ENCODE measurements at regions not wholly inside any gene's neighbourhood (a gene's known extent, or its start where the extent isn't known, plus 50 kb on each side); places are given as distances from the start of the nearest gene placed in this dataset.

DNA sequence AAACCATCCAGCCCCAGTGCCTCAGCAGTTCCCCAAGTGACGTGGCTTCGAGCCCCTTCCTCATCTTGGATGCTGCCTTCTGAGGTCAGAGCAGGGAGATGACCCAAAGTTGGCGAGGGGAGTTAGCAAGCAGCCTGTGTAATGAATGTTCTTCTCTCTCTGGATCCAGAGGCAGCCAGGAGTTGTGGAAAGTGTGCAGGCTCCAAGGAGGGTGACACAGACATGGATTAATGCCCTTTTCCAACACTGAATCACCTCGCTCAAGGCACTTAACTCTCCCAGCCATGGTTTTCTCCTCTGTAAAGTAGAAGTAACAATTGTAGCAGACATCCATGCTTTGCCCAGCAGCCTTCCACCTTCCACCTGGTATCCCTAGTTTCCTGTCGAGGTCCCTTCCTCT lies 64.6 kb upstream of the HAND1 start:
- Histone ChIP-seq H3K36me3 (ENCODE audit: control insufficient read depth in 2 of 4, insufficient read depth in 4 of 4, low read length in 3 of 4) (no peaks in the 10 kb centered on the region), H4K5ac (ENCODE audit: insufficient read length, low read depth, low read length) (no peak overlapping the region), H2BK15ac (ENCODE audit: low read length) (peak overlapping the region; percentile 14; the same call in 1 of the 2 replicates), H3K9ac (replicated peaks in 1 of 4; ENCODE audit: extremely low read depth in 1 of 4, low read depth in 3 of 4, low read length in 3 of 4) (no peak overlapping the region), H2BK5ac (ENCODE audit: low read depth, low read length) (no peak overlapping the region), H4K20me1 (replicated peaks in 1 of 2; ENCODE audit: control insufficient read depth in 1 of 2, insufficient read depth in 2 of 2, low read length in 2 of 2) (no peaks in the 10 kb centered on the region), H3K79me2 (ENCODE audit: control insufficient read depth in 1 of 2, insufficient read depth in 2 of 2, low read length in 2 of 2) (no peaks in the 10 kb centered on the region), H3K4ac (replicated peaks; ENCODE audit: insufficient read length, low read depth, low read length) (no peak overlapping the region), H3K23me2 (ENCODE audit: low read depth, low read length) (peaks cover 3% of the 10 kb centered on the region), H3K4me2 (ENCODE audit: insufficient read depth in 1 of 2, low read depth in 2 of 2, low read length in 2 of 2) (no peak overlapping the region), H2BK120ac (replicated peaks; ENCODE audit: low read depth, low read length) (no peak overlapping the region), H3K27me3 (replicated peaks in 1 of 4; ENCODE audit: control insufficient read depth in 3 of 4, extremely low read depth in 1 of 4, insufficient read depth in 3 of 4, low read length in 3 of 4) (0 out of 7 replicates have a peak, but pooled peaks cover 0 to 2% (median 0%) of the 10 kb centered on the region in 4 experiments), H3K79me1 (ENCODE audit: low read depth, low read length) (no peaks in the 10 kb centered on the region), H3K4me1 (replicated peaks in 1 of 4; ENCODE audit: control insufficient read depth in 3 of 4, insufficient read depth in 4 of 4, low read length in 3 of 4) (peaks cover 0 to 3% (median 1%) of the 10 kb centered on the region in 4 experiments; a peak in 3 of 7 replicates), H3K23ac (ENCODE audit: insufficient read length) (no peak overlapping the region), H3K14ac (ENCODE audit: insufficient read length) (no peak overlapping the region), H3K56ac (replicated peaks; ENCODE audit: insufficient read length, low read depth, low read length) (no peak overlapping the region), H2AK5ac (ENCODE audit: low read depth, low read length) (no peak overlapping the region), H2AFZ (ENCODE audit: low read length) (0 out of 2 replicates have a peak overlapping the region, but pooled peaks have one; percentile 23), H2BK20ac (ENCODE audit: low read length) (peak overlapping the region; percentile 48; the same call in 1 of the 2 replicates), H3K27ac (ENCODE audit: low read depth, low read length) (no peak overlapping the region), H3K4me3 (ENCODE audit: extremely low read depth in 1 of 4, insufficient read depth in 2 of 4, low read depth in 3 of 4, low read length in 4 of 4) (no peak overlapping the region), H4K91ac (replicated peaks; ENCODE audit: insufficient read length, low read length) (no peak overlapping the region), H4K8ac (ENCODE audit: extremely low read depth, insufficient read depth, low read length) (no peak overlapping the region), H2BK12ac (ENCODE audit: low read depth, low read length) (peak overlapping the region; percentile 31; the same call in 1 of the 2 replicates), H3K18ac (ENCODE audit: extremely low read depth, low read length) (no peak overlapping the region; the same call in 1 of the 2 replicates), H3K9me3 (ENCODE audit: insufficient read depth in 2 of 2, low read depth in 1 of 2, low read length in 1 of 2) (no peaks in the 10 kb centered on the region)
- TF ChIP-seq RFX5 (IDR thresholded peaks at IDR 0.05; ENCODE audit: borderline replicate concordance, low read depth, low read length): no peak
- TF ChIP-seq CTBP2 (IDR thresholded peaks at IDR 0.05; ENCODE audit: borderline replicate concordance, insufficient read depth, insufficient read length, low read length): no peak
- TF ChIP-seq RNF2 (IDR thresholded peaks at IDR 0.05; ENCODE audit: borderline replicate concordance, low read depth, low read length, missing control alignments, poor library complexity, severe bottlenecking): no peak
- TF ChIP-seq EP300 (IDR thresholded peaks at IDR 0.05; ENCODE audit: borderline replicate concordance in 1 of 2, low read depth in 2 of 2, low read length in 2 of 2): no peak
- TF ChIP-seq POLR2A (IDR thresholded peaks at IDR 0.05; ENCODE audit: control extremely low read depth in 1 of 2, low read depth in 2 of 2, low read length in 2 of 2): no peak
- no peak for TF ChIP-seq RXRA (IDR thresholded peaks at IDR 0.05; ENCODE audit: insufficient read depth, low read depth, low read length)
- no peak for DNase-seq (ENCODE audit: low read depth in 1 of 2, low spot score in 2 of 2)
- no peak for FAIRE-seq
- CTCF ChIA-PET (ENCODE audit: partially characterized antibody): interaction anchor here (0.7 to 3.6 kb wide), 11 partner anchors 11 to 83 kb away, joined by 3 to 23 read pairs (median 6); no protein-coding TSS in a partner anchor
- POLR2A ChIA-PET (ENCODE audit: partially characterized antibody): interaction anchor here (1.5 kb wide), 1 partner anchor 11 kb away, joined by 4 read pairs; no protein-coding TSS in a partner anchor
- 84% methylated on average over 5 of the region's 5 CpGs; no CpG with 5 or more reads in 1 of the 2 experiments for WGBS, 2 experiments (ENCODE audit: extremely low coverage in 1 of 2, insufficient coverage in 1 of 2, insufficient read length in 1 of 2, insufficient replicate concordance in 2 of 2, low coverage in 1 of 2, low lambda C conversion rate in 2 of 2, missing lambda C conversion rate in 1 of 2)
